C4-2B (cell line): ENCODE measurements at regions not wholly inside any gene's neighbourhood (a gene's known extent, or its start where the extent isn't known, plus 50 kb on each side); places are given as distances from the start of the nearest gene placed in this dataset.

ENCODE experiments used
- H3K27ac ChIP-seq: fragments of 450-650 bp; 2 replicates; pipeline ENCODE4 v1.5.1; 2017
- ZFX ChIP-seq: fragments of 450-650 bp; IDR thresholded peaks from 2 replicates; pipeline ENCODE4 v1.6.1; 2017
- TF ChIP-seq, protein P1 (sequence below): fragments of 450-650 bp; conservative IDR thresholded peaks from 2 replicates; pipeline ENCODE4 v1.5.1; 2017; ENCODE audit warnings: mild to moderate bottlenecking

DNA sequence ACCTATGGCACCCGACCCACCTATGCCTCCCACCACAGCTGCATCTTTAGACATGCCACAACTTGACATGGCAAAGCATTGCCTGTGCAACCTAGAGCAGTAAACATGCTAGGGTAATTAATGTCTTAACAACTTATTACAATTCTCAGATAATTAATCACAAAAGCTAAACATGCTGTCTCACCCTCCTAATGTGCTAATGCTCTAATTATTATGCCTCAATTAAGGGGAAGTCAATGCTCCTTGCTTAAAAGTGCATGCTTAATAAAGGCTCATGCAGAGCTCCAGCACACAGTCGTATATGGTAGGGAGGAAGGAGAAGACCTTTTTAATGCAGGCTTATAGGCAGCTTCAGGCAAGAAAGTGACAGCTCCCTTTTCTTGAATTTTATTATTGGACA lies 396.0 kb downstream of the SEC16B start:
- H3K27ac ChIP-seq = no peak overlapping the region
- TF ChIP-seq, protein P1, sequence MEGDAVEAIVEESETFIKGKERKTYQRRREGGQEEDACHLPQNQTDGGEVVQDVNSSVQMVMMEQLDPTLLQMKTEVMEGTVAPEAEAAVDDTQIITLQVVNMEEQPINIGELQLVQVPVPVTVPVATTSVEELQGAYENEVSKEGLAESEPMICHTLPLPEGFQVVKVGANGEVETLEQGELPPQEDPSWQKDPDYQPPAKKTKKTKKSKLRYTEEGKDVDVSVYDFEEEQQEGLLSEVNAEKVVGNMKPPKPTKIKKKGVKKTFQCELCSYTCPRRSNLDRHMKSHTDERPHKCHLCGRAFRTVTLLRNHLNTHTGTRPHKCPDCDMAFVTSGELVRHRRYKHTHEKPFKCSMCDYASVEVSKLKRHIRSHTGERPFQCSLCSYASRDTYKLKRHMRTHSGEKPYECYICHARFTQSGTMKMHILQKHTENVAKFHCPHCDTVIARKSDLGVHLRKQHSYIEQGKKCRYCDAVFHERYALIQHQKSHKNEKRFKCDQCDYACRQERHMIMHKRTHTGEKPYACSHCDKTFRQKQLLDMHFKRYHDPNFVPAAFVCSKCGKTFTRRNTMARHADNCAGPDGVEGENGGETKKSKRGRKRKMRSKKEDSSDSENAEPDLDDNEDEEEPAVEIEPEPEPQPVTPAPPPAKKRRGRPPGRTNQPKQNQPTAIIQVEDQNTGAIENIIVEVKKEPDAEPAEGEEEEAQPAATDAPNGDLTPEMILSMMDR = no peak
- no peak for TF ChIP-seq ZFX

DNA sequence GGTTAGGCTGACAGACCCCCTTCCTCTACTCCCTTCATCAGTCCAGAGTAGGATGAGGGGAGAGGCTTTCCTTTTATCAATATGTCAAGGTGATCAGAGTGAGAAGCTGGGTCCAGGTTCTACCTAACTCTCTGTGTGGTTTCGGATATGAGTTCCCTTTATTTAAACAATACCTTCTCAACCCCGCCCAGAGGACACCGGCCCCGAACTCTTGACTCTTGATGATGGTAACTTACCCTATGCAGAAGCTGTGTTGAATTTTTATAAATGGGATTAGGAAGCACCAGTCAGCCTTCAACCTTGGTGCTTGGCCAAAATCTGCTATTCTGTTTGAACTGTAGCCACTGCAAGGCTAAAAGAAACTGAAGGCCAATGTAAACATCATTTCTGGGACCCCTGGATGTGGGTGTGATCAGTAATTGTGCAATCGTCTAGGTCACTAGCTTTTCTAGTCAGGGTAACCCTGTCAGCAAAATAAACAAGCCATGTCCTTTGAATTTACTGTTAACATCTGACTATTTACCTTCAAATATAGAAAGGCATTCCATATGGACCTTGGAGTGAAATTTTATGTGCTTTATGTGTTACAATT lies 398.3 kb downstream of the SEC16B start:
- TF ChIP-seq, protein P1 = no peak
- TF ChIP-seq ZFX = no peak
- H3K27ac ChIP-seq = no peak overlapping the region

DNA sequence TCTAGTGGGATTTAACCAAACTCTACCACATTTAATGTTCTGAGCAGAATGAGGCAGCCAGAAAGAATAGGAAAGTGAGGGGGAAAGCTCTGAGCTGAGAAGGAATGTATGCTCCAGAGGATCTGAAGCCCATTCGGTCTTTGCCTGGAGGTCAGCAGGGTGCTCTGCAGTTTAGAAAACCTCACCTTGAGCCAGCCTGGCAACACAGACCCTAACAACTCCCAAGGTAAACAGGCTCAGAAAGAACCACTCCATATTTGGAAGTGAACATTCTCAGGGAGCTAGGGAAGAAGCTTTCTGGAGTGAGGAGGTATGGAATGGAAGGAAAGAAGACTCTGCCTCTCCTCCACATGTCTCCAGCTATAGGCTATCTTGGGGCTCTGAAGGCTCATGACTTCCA lies 398.8 kb downstream of the SEC16B start:
- no peak overlapping the region for H3K27ac ChIP-seq
- TF ChIP-seq ZFX = no peak
- TF ChIP-seq, protein P1 = no peak

DNA sequence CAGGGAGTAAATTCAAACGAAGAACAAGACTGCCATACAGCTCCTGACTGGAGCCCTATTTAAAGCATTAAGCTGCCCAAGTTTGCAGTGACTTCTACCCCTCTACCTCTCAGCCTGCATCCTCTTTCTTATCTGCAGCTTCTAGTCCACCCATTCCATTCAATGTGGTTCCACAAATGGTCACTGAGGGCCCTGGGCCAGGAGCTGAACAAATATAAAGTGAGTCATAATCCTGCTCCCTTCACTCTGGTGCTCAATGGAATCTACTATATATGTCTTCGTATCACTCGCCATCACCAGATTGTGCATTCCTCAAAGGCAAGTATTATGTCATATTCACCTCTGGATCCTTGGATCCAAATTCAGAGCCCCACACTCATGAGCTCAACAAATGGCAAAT lies 398.7 kb downstream of the BRINP2 start:
- TF ChIP-seq, protein P1 = no peak
- TF ChIP-seq ZFX = no peak
- H3K27ac ChIP-seq = no peak overlapping the region

DNA sequence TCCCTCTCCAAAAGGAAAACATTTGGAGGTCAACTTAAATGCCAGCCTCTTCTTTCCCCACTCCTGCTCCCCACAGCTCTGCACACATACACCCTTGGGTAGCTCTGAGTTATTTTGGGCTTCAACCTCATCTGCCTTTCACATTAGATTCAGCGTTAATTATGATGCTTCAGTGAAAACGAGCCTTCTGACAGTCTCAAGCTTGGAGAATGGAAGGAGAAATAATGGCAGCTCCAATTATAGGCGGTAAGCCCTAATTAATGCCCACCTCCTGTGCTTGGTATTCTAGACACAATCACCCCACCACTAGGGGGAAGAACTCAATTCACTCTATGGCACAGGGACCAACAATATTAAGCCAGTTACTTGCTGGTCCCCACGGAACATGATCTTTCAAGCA lies 397.9 kb downstream of the BRINP2 start:
- TF ChIP-seq ZFX = no peak
- TF ChIP-seq, protein P1 = peak; percentile 21
- H3K27ac ChIP-seq = no peak overlapping the region

DNA sequence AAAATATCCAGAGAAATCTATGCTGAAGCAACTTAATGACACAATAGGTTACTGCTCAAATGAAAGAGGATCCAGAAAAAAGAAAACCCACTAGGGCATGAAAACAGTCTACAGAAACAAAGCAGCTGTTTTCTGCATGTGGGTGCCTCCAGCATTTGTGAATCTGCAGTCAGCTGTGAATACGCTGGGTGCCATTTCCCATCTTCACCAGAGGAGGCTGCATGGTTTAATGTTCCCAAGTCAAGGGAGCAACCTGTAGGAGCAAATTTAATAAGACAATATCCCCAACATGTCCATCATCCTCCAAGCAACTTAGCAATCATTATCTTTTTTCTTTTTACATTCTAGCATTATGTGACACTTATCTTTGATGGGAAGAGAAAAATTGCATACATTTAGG lies 396.6 kb downstream of the BRINP2 start:
- no peak overlapping the region for H3K27ac ChIP-seq
- TF ChIP-seq, protein P1 = peak; percentile 38
- TF ChIP-seq ZFX = no peak

DNA sequence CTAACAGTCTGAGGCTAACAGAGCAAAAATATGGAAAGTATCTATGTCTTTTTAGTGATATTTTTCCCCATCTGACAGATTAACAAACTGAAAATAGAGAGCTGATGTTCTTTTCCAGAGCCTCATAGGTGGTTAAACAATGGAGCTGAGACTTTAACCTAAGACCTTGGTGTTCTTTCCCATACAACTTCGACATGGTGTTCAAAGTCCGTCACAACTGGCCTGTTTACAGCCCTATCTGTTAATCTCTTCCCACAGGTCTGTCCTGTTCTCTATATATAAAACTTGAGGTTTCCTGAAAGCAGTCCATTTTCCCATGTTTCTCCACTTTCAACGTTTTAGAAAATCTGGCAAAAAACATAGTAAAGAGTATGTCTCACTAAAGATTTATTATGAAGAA lies 395.7 kb downstream of the BRINP2 start:
- TF ChIP-seq, protein P1 = no peak
- no peak for TF ChIP-seq ZFX
- no peak overlapping the region for H3K27ac ChIP-seq
